ENCODE measurements at regions not wholly inside any gene's neighbourhood (a gene's known extent, or its start where the extent isn't known, plus 50 kb on each side); places are given as distances from the start of the nearest gene placed in this dataset.

DNA sequence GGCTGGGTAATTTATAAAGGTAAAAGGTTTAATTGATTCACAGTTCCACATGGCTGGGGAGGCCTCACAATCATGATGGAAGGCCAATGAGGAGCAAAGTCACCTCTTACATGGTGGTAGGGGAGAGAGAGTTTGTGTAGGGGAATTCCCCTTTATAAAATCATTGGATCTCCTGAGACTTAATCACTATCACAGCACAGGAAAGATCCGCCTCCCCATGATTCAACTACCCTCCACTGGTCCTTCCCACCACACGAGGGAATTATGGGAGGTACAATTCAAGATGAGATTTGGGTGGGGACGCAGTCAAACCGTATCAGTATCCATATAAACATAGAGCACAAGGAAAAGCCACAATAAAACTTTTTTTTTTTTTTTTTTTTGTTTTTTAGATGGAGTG, 172.6 kb upstream of the PIEZO2 start:
- DNase-seq (ENCODE audit: low read depth), result no peak

DNA sequence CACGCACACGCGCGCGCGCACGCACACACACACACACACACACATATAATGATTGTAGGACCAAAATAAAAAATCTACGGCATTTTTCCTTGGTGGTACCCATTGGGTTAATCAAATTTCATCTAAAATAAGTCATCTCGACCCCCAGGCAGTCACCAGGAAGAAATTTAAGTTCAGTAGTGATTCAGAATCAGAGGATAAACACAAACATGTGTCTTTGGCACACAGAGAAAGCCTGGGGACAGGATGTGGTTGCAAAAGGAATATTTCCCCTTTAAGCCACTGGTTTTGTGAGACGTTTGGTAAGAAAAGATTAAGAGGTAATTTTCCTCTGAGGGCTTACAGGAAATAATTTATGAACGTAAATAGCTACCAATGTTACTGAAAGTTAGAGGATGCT, 171.6 kb upstream of the PIEZO2 start:
- DNase-seq (ENCODE audit: low read depth), result no peak

DNA sequence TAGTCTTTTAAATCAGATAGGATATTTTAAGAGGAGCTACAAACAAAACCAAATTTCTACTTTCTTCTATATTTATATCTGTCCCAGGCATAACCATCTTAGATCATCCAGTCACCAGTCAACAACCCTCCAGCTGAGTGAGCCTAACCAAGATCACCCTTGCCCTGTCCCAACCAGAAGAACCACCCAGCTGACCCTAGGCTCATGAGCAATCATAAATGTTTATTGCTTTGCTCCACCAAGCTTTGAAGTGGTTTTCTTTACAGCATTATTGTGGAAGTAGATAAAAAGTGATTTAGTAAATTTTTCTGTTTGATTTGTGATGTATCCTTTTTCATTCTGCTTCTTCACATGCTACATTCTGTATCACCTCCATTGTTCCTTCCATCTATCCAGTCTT, 167.2 kb upstream of the PIEZO2 start:
- DNase-seq (ENCODE audit: low read depth), result no peak

DNA sequence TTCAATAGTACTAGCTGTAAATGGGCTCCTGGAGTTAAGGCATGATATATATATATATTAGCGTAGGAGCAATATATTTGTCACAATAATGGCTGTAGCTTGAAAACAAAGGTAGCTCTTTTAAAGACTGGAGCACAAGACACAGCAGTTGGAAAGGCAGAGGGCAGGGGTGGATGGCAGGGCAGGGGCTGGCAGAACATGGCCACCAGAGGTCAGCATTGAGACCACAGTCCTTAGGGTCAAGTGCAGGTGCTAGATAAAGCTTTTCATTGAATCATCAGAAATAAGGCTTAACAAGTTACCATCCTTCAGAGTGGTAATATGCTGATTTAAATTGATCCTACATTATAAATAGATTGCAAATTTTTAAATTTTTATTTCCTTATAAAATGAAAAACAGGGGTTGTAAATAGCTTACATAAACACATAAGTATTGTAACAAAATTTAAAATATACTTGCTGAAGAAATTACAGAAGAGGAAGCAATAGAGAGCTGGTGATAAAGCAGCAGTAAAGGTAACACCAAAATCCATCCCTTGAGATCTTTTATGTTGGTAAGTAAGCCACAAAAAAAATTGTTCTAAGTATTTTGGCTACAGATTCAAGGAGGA, 161.2 kb upstream of the PIEZO2 start:
- no peak for DNase-seq (ENCODE audit: low read depth)

DNA sequence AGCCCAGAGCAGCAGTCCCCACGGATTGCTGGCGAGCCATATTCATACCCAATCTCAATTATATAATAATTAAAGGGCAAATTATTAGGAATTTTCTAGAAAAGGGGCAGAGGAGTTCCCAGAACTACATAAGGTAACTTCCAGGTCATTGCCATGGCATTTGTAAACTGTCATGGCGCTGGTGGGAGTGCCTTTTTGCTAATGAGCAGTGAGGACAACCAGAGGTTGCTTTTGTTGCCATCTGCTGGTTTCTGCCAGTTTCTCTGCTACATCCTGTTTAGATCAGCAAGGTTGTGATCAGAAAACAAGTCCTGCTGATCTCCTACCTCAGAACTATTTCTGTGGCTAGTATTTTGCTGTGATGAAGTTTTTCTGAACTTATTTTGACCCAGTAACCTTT, 159.8 kb upstream of the PIEZO2 start:
- DNase-seq (ENCODE audit: low read depth), result no peak

DNA sequence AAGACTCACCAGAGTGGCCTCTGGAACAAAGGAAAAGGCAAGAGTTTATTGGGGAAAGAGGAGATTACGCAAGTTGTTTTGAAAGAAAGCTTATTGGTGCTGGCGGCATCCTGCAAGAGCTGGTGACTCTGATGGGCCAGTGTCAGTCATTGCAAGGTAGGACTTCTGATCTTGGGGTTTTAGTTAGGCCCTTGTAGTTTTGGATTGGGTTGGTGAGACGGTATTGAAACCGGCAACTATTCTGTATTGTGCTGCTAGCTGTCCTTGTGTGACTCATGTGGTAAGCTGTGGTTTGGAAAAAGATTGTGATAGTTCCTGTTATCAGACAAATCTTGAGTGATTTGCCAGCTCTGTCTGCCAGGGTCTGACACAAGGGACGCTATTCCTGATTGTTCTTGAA, 159.1 kb upstream of the PIEZO2 start:
- no peak for DNase-seq (ENCODE audit: low read depth)

DNA sequence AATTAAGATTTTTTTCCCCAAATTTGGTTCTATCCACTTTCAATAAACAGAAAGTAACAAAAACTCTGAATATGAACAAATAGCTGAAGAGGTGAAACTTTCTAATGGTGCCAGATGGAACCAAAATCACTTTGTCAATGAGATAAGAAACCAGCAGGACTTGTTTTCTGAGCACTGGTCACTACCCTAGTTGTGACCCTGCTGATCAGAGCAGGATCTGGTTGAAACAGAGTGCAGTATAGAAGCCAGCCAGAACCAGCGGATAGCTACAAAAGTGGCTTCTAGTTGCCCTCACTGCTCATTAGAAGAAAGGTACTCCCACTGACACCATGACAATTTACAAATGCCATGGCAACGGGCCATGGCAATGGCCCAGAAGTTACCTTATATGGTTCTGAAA, 158.3 kb upstream of the PIEZO2 start:
- no peak for DNase-seq (ENCODE audit: low read depth)

DNA sequence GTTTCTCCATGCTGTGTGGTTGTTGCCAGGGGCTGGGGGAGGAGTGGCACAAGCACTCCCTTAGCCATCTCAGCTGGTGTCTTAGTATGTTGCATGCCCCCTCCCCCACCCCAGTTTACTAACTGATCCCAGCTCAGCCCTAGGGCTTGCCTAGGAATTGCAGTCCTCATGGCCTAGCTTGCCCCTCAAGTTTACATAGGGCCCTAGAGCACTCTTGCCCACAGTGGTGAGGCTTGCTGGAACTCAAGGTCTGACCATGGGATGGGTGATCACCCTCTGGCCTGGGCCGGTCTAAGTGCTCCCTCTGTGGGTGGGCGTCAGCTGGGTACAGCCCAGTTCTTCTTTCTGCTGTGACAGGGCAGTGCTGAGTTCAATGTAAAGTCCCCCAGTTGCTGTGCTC, 156.1 kb upstream of the PIEZO2 start:
- no peak for DNase-seq (ENCODE audit: low read depth)

DNA sequence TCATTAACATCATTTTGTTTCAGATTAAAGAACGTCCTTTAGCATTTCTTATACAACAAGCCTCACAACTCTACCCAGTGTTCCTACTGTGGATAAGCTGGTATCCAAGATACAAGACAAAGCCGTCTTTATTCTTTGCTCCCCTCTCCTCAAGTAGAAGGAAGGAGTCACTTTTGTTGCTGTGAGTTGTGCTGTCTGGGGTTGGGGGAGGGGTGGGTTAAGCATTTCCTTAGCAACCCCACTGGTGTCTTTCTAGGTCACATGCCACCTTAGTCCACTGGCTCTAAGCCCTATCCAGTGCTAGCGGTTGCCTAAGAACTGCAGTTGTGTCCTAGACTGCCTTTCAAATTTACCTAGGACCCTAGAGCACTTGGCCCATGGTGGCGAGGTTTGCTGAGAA, 155.6 kb upstream of the PIEZO2 start:
- no peak for DNase-seq (ENCODE audit: low read depth)

DNA sequence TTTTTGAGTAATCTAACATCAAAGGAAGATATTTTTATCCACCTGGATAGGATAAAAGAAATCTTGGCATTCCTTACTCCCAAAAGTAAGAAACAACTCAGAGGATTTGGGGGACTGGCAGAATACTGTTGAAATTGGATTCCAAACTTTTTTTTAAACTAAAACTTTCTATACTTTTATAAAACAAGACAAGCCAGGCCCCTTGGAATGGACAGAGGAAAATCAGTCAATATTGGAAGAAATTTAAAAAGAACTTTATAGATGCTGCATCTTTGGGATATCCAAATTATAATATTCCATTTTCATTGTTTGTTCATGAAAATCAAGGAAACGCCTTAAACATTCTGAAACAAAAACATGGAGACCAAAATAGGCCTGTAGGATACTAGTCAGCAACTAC, 147.6 kb upstream of the PIEZO2 start:
- DNase-seq (ENCODE audit: low read depth), result no peak

DNA sequence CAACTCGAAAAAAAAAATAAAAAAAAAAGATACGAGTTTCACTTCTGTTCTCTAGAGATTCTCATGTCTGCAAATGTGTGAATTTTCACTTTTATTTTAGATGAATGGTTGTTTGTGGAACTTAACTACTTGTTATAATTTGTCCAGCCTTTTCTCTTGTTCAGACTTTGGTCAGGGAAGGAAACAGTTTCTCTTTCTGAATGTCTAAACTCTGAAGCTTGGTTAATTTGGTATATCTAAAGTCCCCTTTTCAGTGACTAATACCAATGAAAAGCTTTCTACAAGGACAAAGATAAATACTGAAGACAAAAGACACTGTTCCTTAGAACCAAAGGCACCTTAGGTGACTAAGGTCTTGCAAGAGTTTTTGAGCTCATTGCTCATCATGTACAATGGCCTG, 144.4 kb upstream of the PIEZO2 start:
- no peak for DNase-seq (ENCODE audit: low read depth)

DNA sequence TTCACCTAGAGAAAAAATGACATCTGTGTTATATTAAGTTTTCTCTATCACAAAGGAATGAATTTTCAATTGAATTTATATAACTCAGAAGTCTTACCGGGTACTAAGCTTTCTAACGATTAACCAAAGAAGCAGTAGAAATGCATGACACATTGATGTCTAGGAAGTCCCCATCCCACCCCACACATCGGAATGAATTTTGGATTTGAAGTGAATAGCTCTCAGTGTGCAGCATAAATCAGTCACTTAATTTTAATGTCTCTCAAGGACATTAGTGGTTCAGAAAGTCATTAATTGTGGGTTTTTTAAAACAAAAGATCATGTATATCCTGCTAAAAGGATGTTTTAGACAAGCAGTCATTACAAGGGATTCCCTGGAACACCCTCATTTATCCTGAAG, 141.4 kb upstream of the PIEZO2 start:
- no peak for DNase-seq (ENCODE audit: low read depth)

DNA sequence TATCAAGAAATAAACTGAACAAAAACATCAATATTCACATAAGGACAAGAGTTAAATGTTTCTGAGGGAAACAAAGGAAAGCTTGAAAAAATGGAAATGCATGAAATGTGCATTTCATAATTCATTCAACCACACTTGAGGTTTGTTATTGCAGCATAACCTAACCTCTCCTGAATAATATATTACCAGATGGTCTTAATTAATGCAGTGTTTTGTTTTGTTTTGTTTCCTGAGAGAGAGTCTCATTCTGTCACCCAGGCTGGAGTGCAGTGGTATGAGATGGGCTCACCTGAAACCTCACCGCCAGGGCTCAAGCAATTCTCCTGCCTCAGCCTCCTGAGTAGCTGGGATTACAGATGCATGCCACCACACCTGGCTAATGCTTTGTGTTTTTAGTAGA, 139.9 kb upstream of the PIEZO2 start:
- no peak for DNase-seq (ENCODE audit: low read depth)

DNA sequence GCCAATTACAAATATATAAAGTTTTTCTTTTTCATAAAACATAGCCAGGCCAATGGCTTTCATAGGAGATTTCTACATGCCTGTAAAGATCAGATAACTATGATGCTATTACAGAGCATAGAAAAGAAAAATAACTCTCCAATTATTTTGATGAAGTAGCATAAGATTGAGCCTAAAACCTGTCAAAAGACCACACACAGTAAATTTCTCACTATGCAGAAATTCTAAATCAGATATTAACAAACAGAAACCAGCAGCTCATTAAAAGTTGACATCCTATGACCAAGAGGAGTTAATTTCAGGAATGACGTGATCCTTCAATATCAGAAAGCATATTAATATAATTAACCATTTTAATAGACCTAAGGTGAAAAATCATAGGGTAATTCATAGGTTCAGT, 139.0 kb upstream of the PIEZO2 start:
- DNase-seq (ENCODE audit: low read depth), result no peak

DNA sequence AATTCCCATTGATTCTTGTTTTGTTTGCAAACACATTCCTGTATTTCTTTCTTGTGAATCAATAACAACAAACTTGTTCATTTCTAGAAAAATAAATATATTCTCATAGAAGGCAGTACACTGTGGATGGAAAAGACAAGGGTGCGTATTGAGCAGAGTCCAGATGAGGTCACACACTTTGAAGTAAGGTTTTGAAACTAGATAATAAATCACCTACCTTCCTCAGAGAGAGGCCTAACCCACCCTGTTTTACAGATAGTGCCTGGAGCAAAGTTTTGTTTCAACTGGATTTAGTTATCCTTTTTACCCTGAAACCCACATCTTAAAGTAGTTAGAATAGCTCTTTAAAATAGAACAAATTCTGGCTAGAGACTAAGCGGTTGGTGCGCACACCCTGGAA, 137.1 kb upstream of the PIEZO2 start:
- DNase-seq (ENCODE audit: low read depth), result no peak

DNA sequence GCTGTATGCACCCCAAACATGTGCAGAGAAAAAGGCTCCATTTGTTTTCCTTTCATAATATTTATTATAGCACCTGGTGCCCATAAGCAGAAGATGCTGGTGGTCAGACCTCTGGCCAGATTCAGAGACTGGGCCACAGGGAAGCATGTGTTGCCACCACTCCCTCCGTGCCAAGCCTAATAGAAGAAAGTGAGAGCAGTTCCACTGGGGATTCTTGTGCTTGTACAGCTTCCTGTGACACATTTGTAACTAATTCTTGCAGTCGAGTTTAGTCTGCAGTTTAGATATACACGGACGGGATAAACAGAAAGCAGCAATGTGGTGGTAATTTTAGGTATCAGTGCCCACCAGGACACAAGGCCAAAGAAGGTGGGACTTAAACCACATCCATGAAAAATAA, 135.4 kb upstream of the PIEZO2 start:
- DNase-seq (ENCODE audit: low read depth), result no peak

DNA sequence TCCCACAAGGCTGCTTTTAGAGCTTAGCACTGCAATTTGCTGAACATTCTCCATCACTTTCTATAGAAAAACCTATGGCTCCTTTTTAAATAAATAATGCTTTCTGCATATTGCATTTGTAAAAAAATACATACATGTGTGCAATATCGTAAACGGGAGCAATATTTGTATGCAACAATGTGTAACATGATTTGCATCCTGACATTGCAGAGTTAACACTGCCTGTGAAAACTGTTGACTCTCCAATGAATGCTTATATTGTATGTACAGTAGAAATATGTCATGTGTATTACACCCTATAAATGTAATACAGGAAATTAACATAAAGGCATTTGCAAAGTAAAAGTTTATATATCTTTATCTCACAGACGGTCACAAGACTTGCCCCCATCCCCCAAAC, 135.0 kb upstream of the PIEZO2 start:
- no peak for DNase-seq (ENCODE audit: low read depth)

DNA sequence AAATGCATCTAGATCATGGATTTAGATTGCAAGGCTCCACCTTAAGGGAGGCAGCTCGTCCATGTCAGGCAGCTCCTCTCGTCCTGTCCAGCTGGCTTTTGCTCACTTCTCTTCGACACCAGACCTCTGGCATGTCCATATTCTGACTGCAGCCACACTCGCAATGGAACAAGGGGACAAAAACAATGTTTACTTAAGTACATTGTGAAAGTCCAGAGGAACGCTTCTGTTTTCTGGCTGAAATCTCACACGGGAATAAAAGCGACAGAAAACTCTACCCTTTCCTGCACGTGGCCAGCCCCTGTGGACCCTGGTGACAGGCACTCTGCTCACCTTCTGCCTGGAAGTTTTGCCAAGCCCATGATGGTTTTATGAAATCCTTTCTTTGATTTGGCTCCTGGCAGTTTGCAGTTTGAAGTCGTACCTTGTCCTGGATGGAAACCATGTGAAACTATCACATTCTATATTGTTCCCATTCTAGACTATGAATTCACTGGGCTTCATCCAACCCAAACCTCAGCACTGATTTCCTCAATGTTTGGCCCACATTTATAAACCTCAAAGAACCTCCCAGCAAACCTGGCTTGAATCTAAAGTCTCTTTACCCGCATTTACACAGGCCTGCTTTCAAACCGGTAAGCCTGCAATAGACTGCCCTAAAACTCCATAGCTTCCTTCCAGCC, 134.3 kb upstream of the PIEZO2 start:
- peak; percentile 51 for DNase-seq (ENCODE audit: low read depth)

DNA sequence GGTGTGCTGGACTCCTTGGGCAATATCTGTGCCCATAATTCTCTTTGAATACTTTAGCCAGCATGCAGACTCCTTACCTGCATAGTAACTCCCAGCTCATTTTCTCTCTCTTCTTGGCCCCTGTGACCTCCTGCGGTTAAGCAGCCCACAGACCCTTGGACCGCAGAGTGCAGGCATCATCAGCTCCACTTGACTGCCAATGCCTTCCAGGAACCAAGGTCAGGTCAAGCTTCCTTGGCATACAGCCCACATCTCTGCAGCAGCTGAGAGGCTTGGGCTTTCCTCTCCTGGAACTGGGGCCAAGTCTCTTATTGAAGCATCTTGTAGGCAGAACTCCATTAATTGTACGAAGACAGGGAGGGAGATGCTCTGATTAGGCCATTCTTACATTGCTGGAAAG, 130.1 kb upstream of the PIEZO2 start:
- DNase-seq (ENCODE audit: low read depth), result no peak

DNA sequence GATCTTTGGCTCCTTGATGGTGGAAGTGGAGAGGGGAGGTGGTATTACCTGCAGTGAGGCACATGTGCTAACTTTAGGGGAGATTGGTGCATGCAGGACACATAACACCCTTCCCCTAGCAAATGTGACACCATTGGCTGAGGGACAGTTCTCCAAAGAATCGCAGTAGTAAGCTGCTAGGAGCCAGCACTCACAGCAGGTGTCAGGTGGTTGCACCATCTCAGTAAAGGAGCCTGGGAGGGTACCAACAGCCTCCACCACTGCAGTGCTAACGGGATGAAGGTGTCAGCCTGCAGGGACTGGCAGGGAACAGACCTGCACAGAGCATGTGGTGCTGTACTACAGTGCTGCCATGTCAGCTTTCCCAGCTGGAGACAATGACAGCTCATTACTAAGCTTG, 127.3 kb upstream of the PIEZO2 start:
- no peak for DNase-seq (ENCODE audit: low read depth)

DNA sequence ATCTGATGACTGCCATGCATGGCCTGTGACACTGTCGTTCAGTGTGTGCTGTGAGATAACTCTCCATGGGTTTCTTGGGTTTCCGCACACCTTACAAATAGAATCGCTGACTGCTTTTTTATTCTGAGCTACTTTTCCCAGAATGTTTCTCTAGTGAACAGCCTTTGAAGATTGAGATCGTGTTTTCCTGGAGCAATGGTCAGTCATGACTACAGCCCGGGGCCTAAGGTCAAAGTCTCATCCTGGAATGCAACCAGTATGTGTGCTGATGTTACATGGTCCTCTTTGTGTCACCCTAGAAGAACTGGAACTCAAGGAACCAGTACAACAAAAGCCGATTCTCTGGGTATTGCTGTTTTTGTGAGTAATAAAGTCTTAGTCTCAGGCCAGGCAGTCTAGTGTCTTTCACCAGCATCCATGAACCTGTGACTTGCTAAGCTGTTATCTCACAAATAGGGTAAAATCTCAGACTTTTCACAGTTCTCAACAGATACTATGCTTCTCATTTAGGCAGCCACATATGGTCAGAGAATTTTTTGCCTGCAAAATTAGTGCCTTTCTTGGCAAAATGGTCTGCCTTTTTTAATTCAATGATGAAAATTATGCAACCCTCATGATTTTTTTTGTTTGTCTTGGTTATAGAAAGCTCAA, 124.9 kb upstream of the PIEZO2 start:
- DNase-seq (ENCODE audit: low read depth), result no peak

DNA sequence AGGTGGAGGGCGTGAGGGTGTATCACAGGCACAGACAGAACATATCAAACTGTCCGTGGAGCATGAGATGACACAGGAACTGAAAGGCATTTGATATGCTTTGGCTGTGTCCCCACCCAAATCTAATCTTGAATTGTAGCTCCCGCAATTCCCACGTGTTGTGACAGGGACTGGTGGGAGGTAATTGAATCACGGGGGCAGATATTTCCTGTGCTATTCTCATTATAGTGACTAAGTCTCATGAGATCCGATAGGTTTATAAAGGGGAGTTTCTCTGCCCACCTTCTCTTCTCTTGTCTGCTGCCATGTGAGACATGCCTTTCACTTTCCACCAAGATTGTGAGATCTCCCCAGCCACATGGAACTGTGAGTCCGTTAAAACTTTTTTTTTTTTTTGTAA, 123.1 kb upstream of the PIEZO2 start:
- no peak for DNase-seq (ENCODE audit: low read depth)

DNA sequence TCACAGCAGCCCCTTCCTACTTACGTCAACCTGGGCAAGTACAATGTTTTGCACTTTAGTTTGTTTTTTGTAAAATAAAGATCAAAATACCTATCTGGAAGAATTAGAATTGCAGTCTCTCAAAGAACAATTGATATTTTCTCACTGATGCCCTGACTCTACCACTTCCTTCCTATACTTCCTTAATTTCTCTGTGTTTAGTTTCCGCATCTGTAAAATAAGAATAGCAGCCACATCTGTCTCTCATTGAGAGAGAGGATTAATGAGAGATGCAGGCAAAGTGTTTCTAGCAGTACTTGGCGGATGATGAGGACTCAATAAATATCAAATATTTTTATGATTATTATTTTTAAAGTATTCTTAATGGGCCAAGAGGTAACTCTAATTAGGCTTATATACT, 122.6 kb upstream of the PIEZO2 start:
- DNase-seq (ENCODE audit: low read depth), result no peak

DNA sequence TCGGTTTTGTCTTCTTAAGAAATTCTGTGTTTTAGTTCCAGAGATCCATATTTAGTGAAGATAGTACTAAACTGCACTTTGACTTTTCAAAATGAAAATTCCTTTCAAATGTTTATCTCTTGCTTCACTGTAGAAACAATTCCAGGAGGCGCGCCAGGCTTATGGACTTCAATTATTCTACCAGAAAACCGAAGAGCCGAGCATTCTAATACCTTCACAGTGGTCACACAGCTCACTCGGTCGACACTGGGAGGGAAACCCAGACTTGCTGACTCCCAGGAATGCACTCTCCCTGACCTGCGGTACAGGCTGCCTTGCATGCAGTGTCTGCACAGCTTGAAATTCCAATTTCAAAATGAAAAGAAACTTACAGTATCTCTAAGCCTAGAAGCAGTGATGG, 119.9 kb upstream of the PIEZO2 start:
- DNase-seq (ENCODE audit: low read depth), result no peak
